CD4-positive, alpha-beta T cell treated with Interleukin-17A for 1 hour (primary cell): ENCODE measurements at regions not wholly inside any gene's neighbourhood (a gene's known extent, or its start where the extent isn't known, plus 50 kb on each side); places are given as distances from the start of the nearest gene placed in this dataset.
"Not testable (repeated sequence)": the region's sequence is repeated elsewhere in the genome, so short reads cannot be mapped to it uniquely, and the experiment has no call there.

Experiments
- DNase-seq: peaks from one replicate; pipeline ENCODE4 v3.0.0-alpha.2; 2020

GRCh38 chr1:60705026-60705425, 377.3 kb upstream of the NFIA start:
- DNase-seq: no peak

- no peak for DNase-seq
Observed at GRCh38 chr1:60703155-60703554, 379.2 kb upstream of the NFIA start.

- no peak for DNase-seq
Observed at GRCh38 chr1:60699325-60699724, 383.0 kb upstream of the NFIA start.

GRCh38 chr1:60697204-60697994, 385.0 kb upstream of the NFIA start:
- no peak for DNase-seq

GRCh38 chr1:60696512-60696911, 385.8 kb upstream of the NFIA start:
- DNase-seq: no peak

GRCh38 chr1:60695716-60696171, 386.6 kb upstream of the NFIA start:
- DNase-seq: no peak

GRCh38 chr1:60694980-60695379, 387.4 kb upstream of the NFIA start:
- DNase-seq: no peak

GRCh38 chr1:60692031-60692430, 390.3 kb upstream of the NFIA start:
- DNase-seq: no peak

- DNase-seq: not testable (repeated sequence)
Observed at GRCh38 chr1:60688221-60688620, 394.1 kb upstream of the NFIA start.

- no peak for DNase-seq
Observed at GRCh38 chr1:60681095-60681860, 401.1 kb upstream of the NFIA start.

- no peak for DNase-seq
Observed at GRCh38 chr1:60679524-60680375, 402.6 kb upstream of the NFIA start.

- DNase-seq: no peak
Observed at GRCh38 chr1:60678802-60679201, 403.6 kb upstream of the NFIA start.

- DNase-seq: no peak
Observed at GRCh38 chr1:60678391-60678790, 404.0 kb upstream of the NFIA start.

GRCh38 chr1:60672449-60672848, 409.9 kb upstream of the NFIA start:
- no peak for DNase-seq

GRCh38 chr1:60670302-60670701, 412.1 kb upstream of the NFIA start:
- DNase-seq: no peak

- DNase-seq: no peak
Observed at GRCh38 chr1:60668585-60668984, 413.8 kb upstream of the NFIA start.

- DNase-seq: no peak
Observed at GRCh38 chr1:60665311-60665710, 417.1 kb upstream of the NFIA start.

- DNase-seq: no peak
Observed at GRCh38 chr1:60664086-60664625, 418.2 kb upstream of the NFIA start.

GRCh38 chr1:60662486-60663044, 419.8 kb upstream of the NFIA start:
- no peak for DNase-seq

- DNase-seq: no peak
Observed at GRCh38 chr1:60657926-60658325, 424.4 kb upstream of the NFIA start.

- no peak for DNase-seq
Observed at GRCh38 chr1:60655679-60656355, 426.5 kb upstream of the NFIA start.

- not testable (repeated sequence) for DNase-seq
Observed at GRCh38 chr1:60640033-60640551, 442.3 kb upstream of the NFIA start.
